PC-3 (cell line): ENCODE measurements at regions not wholly inside any gene's neighbourhood (a gene's known extent, or its start where the extent isn't known, plus 50 kb on each side); places are given as distances from the start of the nearest gene placed in this dataset.

Experiments
- ATAC-seq: fragments of 200-7000 bp; cut with Tn5 transposase; 2 replicates; pipeline ENCODE4 v1.9.1; 2020; ENCODE audit warnings: mild to moderate bottlenecking, moderate library complexity
- BruUV-seq: library from RNA; stranded (reverse); fragments of 400-500 nt; replicated peaks from 2 replicates; lab custom pipeline; 2021; lab: Mats Ljungman, UMichigan
- CTCF ChIA-PET: fragments of 300-600 bp; sonication (Branson Sonifier 250); formaldehyde crosslinking; loops from one replicate; lab custom pipeline; 2022; ENCODE audit warnings: antibody characterized with exemption; lab: Charles Lee
- POLR2A ChIA-PET: fragments of 300-600 bp; sonication (Branson Sonifier 250); formaldehyde crosslinking; loops from one replicate; lab custom pipeline; 2022; ENCODE audit warnings: antibody characterized with exemption; ENCODE audit not compliant: unreplicated experiment; lab: Charles Lee
- DNase-seq: peaks from one replicate; pipeline ENCODE4 v3.0.0-alpha.2; 2015
- H2AFZ ChIP-seq: fragments of 300-600 bp; sonication (generic); 2 replicates; pipeline ENCODE4 v1.6.0; 2016; ENCODE audit warnings: antibody characterized with exemption, low read length
- H3F3A ChIP-seq: fragments of 300-600 bp; sonication (generic); one replicate; pipeline ENCODE4 v1.6.0; 2017; ENCODE audit warnings: antibody characterized with exemption, low read length, control low read depth, mild to moderate bottlenecking; ENCODE audit not compliant: unreplicated experiment
- H3K27ac ChIP-seq: fragments of 300-600 bp; sonication (generic); 2 replicates; pipeline ENCODE4 v1.5.1; 2016; ENCODE audit warnings: mild to moderate bottlenecking, low read length
- H3K27me3 ChIP-seq: fragments of 300-600 bp; sonication (generic); 2 replicates; pipeline ENCODE4 v1.6.1; 2016; ENCODE audit warnings: low read length, mixed read lengths
- H3K36me3 ChIP-seq: fragments of 300-600 bp; sonication (generic); 2 replicates; pipeline ENCODE4 v1.6.1; 2016; ENCODE audit warnings: low read depth, mixed run types, low read length, mixed read lengths
- H3K4me1 ChIP-seq: fragments of 300-600 bp; sonication (generic); 2 replicates; pipeline ENCODE4 v1.5.1; 2016; ENCODE audit warnings: low read length; ENCODE audit not compliant: insufficient read depth
- H3K4me2 ChIP-seq: fragments of 300-600 bp; sonication (generic); 2 replicates; pipeline ENCODE4 v1.6.0; 2016; ENCODE audit warnings: low read length
- H3K4me3 ChIP-seq: fragments of 300-600 bp; sonication (generic); 2 replicates; pipeline ENCODE4 v1.5.1; 2016; ENCODE audit warnings: mild to moderate bottlenecking, low read length, mixed read lengths
- H3K79me2 ChIP-seq: fragments of 300-600 bp; sonication (generic); 2 replicates; pipeline ENCODE4 v1.6.1; 2017; ENCODE audit warnings: low read length, mixed read lengths
- H3K9ac ChIP-seq: fragments of 300-600 bp; sonication (generic); 2 replicates; pipeline ENCODE4 v1.6.0; 2016; ENCODE audit warnings: mild to moderate bottlenecking, low read length
- H3K9me2 ChIP-seq: fragments of 300-600 bp; sonication (generic); replicated peaks from 2 replicates; pipeline ENCODE4 v1.6.1; 2016; ENCODE audit warnings: mixed run types, low read length, mixed read lengths
- H3K9me3 ChIP-seq: fragments of 300-600 bp; sonication (generic); 2 replicates; pipeline ENCODE4 v1.6.1; 2016; ENCODE audit warnings: low read length, mixed read lengths
- H4K20me1 ChIP-seq: fragments of 300-600 bp; sonication (generic); 2 replicates; pipeline ENCODE4 v1.6.1; 2016; ENCODE audit warnings: low read length, mixed read lengths
- CTCF ChIP-seq: fragments of 300-600 bp; sonication (generic); conservative IDR thresholded peaks from 2 replicates; pipeline ENCODE4 v1.5.1; 2017; ENCODE audit warnings: antibody characterized with exemption, low read depth, mild to moderate bottlenecking, low read length
- EZH2 ChIP-seq: fragments of 300-600 bp; sonication (generic); IDR thresholded peaks from one replicate; pipeline ENCODE4 v1.6.1; 2017; ENCODE audit warnings: antibody characterized with exemption, mild to moderate bottlenecking, low read length; ENCODE audit not compliant: unreplicated experiment
- EZH2phosphoT487 ChIP-seq: fragments of 300-600 bp; sonication (generic); IDR thresholded peaks from 2 replicates; pipeline ENCODE4 v1.6.1; 2018; ENCODE audit warnings: mild to moderate bottlenecking, antibody characterized with exemption, low read length, borderline replicate concordance
- intact Hi-C: fragments of 100-400 bp; cut with micrococcal nuclease; formaldehyde crosslinking; loops from 2 replicates; pipeline ENCODE4 v1.9.0; 2023

GRCh38 chr1:79852004-79852403 lies 845.5 kb upstream of the ADGRL4 start:
- no peak overlapping the region for H3K27ac ChIP-seq
- BruUV-seq: no TSS peak
- H3K9me2 ChIP-seq: no peaks in the 10 kb centered on the region
- ChIA-PET CTCF (no interaction called here), POLR2A (no interaction called here)
- H3K36me3 ChIP-seq: no peaks in the 10 kb centered on the region
- no peaks in the 10 kb centered on the region for H4K20me1 ChIP-seq
- no peak overlapping the region for H3K4me2 ChIP-seq
- no peaks in the 10 kb centered on the region for H3K79me2 ChIP-seq
- no peaks in the 10 kb centered on the region for H3K4me1 ChIP-seq
- intact Hi-C loops: no loop called here
- no peaks in the 10 kb centered on the region for H3K27me3 ChIP-seq
- peak; percentile 66 for ATAC-seq
- H3K4me3 ChIP-seq: no peak overlapping the region
- H2AFZ ChIP-seq: no peak overlapping the region
- no peaks in the 10 kb centered on the region for H3K9me3 ChIP-seq
- no peak for TF ChIP-seq EZH2
- TF ChIP-seq CTCF: peak; percentile 51
- H3F3A ChIP-seq: no peaks in the 10 kb centered on the region
- DNase-seq: peak; percentile 43
- no peak overlapping the region for H3K9ac ChIP-seq

- intact Hi-C loops: no loop called here
- Histone ChIP-seq H3K4me2 (no peak overlapping the region), H3K9me3 (no peaks in the 10 kb centered on the region), H3K9me2 (0 out of 2 replicates have a peak, but pooled peaks cover 3% of the 10 kb centered on the region), H3F3A (no peaks in the 10 kb centered on the region), H3K9ac (no peak overlapping the region), H3K79me2 (no peaks in the 10 kb centered on the region), H3K27ac (no peak overlapping the region), H4K20me1 (no peaks in the 10 kb centered on the region), H3K4me1 (no peaks in the 10 kb centered on the region), H3K4me3 (no peak overlapping the region), H3K27me3 (no peaks in the 10 kb centered on the region), H2AFZ (no peak overlapping the region), H3K36me3 (no peaks in the 10 kb centered on the region)
- no TSS peak for BruUV-seq
- ChIA-PET CTCF (no interaction called here), POLR2A (no interaction called here)
- no peak for TF ChIP-seq CTCF
- TF ChIP-seq EZH2: no peak
- no peak for TF ChIP-seq EZH2phosphoT487
- DNase-seq: no peak
- no peak for ATAC-seq
Observed at GRCh38 chr1:79849388-79849787, 842.9 kb upstream of the ADGRL4 start.

GRCh38 chr1:79848316-79848715 lies 841.8 kb upstream of the ADGRL4 start:
- H3K4me3 ChIP-seq: no peak overlapping the region
- ATAC-seq (peak; percentile 35; the same call in 1 of the 2 replicates), DNase-seq (peak; percentile 46)

More at GRCh38 chr1:79848316-79848715, 841.8 kb upstream of the ADGRL4 start:
- Histone ChIP-seq H3K79me2 (no peaks in the 10 kb centered on the region), H3K27ac (no peak overlapping the region), H3K4me2 (no peak overlapping the region), H3K9ac (no peak overlapping the region), H3K9me2 (0 out of 2 replicates have a peak, but pooled peaks cover 3% of the 10 kb centered on the region), H4K20me1 (no peaks in the 10 kb centered on the region), H2AFZ (no peak overlapping the region), H3K36me3 (no peaks in the 10 kb centered on the region), H3K27me3 (no peaks in the 10 kb centered on the region), H3K4me1 (no peaks in the 10 kb centered on the region), H3K9me3 (no peaks in the 10 kb centered on the region), H3F3A (no peaks in the 10 kb centered on the region)
- no TSS peak for BruUV-seq
- POLR2A ChIA-PET: no interaction called here
- no peak for TF ChIP-seq EZH2
- TF ChIP-seq EZH2phosphoT487: no peak
- no peak for TF ChIP-seq CTCF
- CTCF ChIA-PET: no interaction called here
- intact Hi-C loops: no loop called here
